Peyer's patch (tissue), 4 donors: ENCODE measurements at regions not wholly inside any gene's neighbourhood (a gene's known extent, or its start where the extent isn't known, plus 50 kb on each side); places are given as distances from the start of the nearest gene placed in this dataset.

Source experiments
- DNase-seq, 3 donors: peaks; one replicate each; pipeline ENCODE4 v3.0.0-alpha.2; 2017 to 2019
- H3K27ac ChIP-seq, 4 donors: fragments of 200-600 bp; sonication (generic); one replicate each; pipeline ENCODE4 v1.5.1; 2016 to 2019
- H3K27me3 ChIP-seq, 2 donors: fragments of 200-600 bp; sonication (generic); one replicate each; pipeline ENCODE4 v1.5.1; 2019
- H3K36me3 ChIP-seq, 3 donors: fragments of 200-600 bp; sonication (generic); one replicate each; pipeline ENCODE4 v1.5.1; 2016 to 2019
- H3K4me1 ChIP-seq, 4 donors: fragments of 200-600 bp; sonication (generic); one replicate each; pipeline ENCODE4 v1.5.1; 2016 to 2019
- H3K4me3 ChIP-seq, 4 donors: fragments of 200-600 bp; sonication (generic); 1 replicate in 3 of 4; 2 replicates in 1 of 4; pipeline ENCODE4 v1.5.1; 2016 to 2019; ENCODE audit warnings: mild to moderate bottlenecking in 1 of 4
- H3K9me3 ChIP-seq, 4 donors: fragments of 200-600 bp; sonication (generic); one replicate each; pipeline ENCODE4 v1.5.1; 2016 to 2019; ENCODE audit warnings: mild to moderate bottlenecking in 1 of 4
- CTCF ChIP-seq, 6 experiments: fragments of 450-650 bp in 4 of 6; fragments of 200-600 bp in 2 of 6; sonication (generic) in 1 of 6; IDR thresholded peaks; one replicate each; pipeline ENCODE4 v1.5.1; 2017 to 2019; ENCODE audit warnings: antibody characterized with exemption in 6 of 6, mild to moderate bottlenecking in 3 of 6, moderate library complexity in 1 of 6
- POLR2A ChIP-seq, 2 donors: fragments of 450-650 bp; IDR thresholded peaks; one replicate each; pipeline ENCODE4 v1.5.1; 2017; ENCODE audit warnings: antibody characterized with exemption in 2 of 2, mild to moderate bottlenecking in 2 of 2, moderate library complexity in 2 of 2

- Histone ChIP-seq H3K4me1 (no peaks in the 10 kb centered on the region), H3K27me3 (no peaks in the 10 kb centered on the region), H3K4me3 (no peak overlapping the region), H3K9me3 (no peaks in the 10 kb centered on the region), H3K27ac (no peak overlapping the region), H3K36me3 (no peaks in the 10 kb centered on the region)
- DNase-seq, result no peak
- TF ChIP-seq CTCF (IDR thresholded peaks at IDR 0.05) (no peak), POLR2A (IDR thresholded peaks at IDR 0.05) (no peak)
Observed at GRCh38 chr22:49106096-49106841, 721.4 kb downstream of the BRD1 start.

GRCh38 chr22:49104434-49104833 lies 723.2 kb downstream of the BRD1 start:
- H3K27ac ChIP-seq, result no peak overlapping the region
- no peaks in the 10 kb centered on the region for H3K9me3 ChIP-seq
- no peaks in the 10 kb centered on the region for H3K27me3 ChIP-seq
- no peaks in the 10 kb centered on the region for H3K4me1 ChIP-seq
- TF ChIP-seq POLR2A (IDR thresholded peaks at IDR 0.05) (no peak), CTCF (IDR thresholded peaks at IDR 0.05) (no peak)
- DNase-seq, result no peak
- no peaks in the 10 kb centered on the region for H3K36me3 ChIP-seq
- H3K4me3 ChIP-seq, result no peak overlapping the region

- no peak overlapping the region for H3K4me3 ChIP-seq
- TF ChIP-seq CTCF (IDR thresholded peaks at IDR 0.05), result no peak
- no peak for TF ChIP-seq POLR2A (IDR thresholded peaks at IDR 0.05)
- no peaks in the 10 kb centered on the region for H3K27me3 ChIP-seq
- no peak overlapping the region for H3K27ac ChIP-seq
- no peaks in the 10 kb centered on the region for H3K9me3 ChIP-seq
- H3K4me1 ChIP-seq, result no peaks in the 10 kb centered on the region
- peak in 1 of 3 donors; percentile 2 for DNase-seq
- no peaks in the 10 kb centered on the region for H3K36me3 ChIP-seq
Observed at GRCh38 chr22:49103314-49104059, 724.2 kb downstream of the BRD1 start.

GRCh38 chr22:49102367-49102766 lies 725.3 kb downstream of the BRD1 start:
- H3K4me3 ChIP-seq, result no peak overlapping the region
- TF ChIP-seq CTCF (IDR thresholded peaks at IDR 0.05) (no peak), POLR2A (IDR thresholded peaks at IDR 0.05) (no peak)
- no peaks in the 10 kb centered on the region for H3K36me3 ChIP-seq
- no peak overlapping the region for H3K27ac ChIP-seq
- H3K9me3 ChIP-seq, result no peaks in the 10 kb centered on the region
- DNase-seq, result no peak
- no peaks in the 10 kb centered on the region for H3K4me1 ChIP-seq
- no peaks in the 10 kb centered on the region for H3K27me3 ChIP-seq

GRCh38 chr22:49101873-49102272 lies 725.8 kb downstream of the BRD1 start:
- Histone ChIP-seq H3K4me3 (no peak overlapping the region), H3K9me3 (no peaks in the 10 kb centered on the region), H3K36me3 (no peaks in the 10 kb centered on the region), H3K4me1 (no peaks in the 10 kb centered on the region), H3K27ac (no peak overlapping the region), H3K27me3 (no peaks in the 10 kb centered on the region)
- peak in 1 of 3 donors; percentile 20 for DNase-seq
- TF ChIP-seq POLR2A (IDR thresholded peaks at IDR 0.05), result no peak

- no peaks in the 10 kb centered on the region for H3K27me3 ChIP-seq
- peak in 1 of 3 donors; percentile 15 for DNase-seq
- H3K36me3 ChIP-seq, result no peaks in the 10 kb centered on the region
- no peak for TF ChIP-seq CTCF (IDR thresholded peaks at IDR 0.05)
- no peak for TF ChIP-seq POLR2A (IDR thresholded peaks at IDR 0.05)
- H3K4me3 ChIP-seq, result no peak overlapping the region
- H3K9me3 ChIP-seq, result no peaks in the 10 kb centered on the region
- no peak overlapping the region for H3K27ac ChIP-seq
- H3K4me1 ChIP-seq, result no peaks in the 10 kb centered on the region
Observed at GRCh38 chr22:49101225-49101624, 726.4 kb downstream of the BRD1 start.
